Stimulated activated CD8-positive, alpha-beta memory T cell treated with anti-CD3 and anti-CD28 coated beads, Interleukin-4, amount 100 ng/mL, for 1 hour (primary cell): ENCODE measurements at regions not wholly inside any gene's neighbourhood (a gene's known extent, or its start where the extent isn't known, plus 50 kb on each side); places are given as distances from the start of the nearest gene placed in this dataset.

Experiments used
- DNase-seq, 2 donors: peaks; one replicate each; pipeline ENCODE4 v3.0.0-alpha.2; 2020; ENCODE audit warnings: low read depth in 2 of 2, low spot score in 1 of 2

GRCh38 chr15:66900586-66901310 is 164.7 kb upstream of the SMAD3 start:
- no peak for DNase-seq

- DNase-seq = no peak
Observed at GRCh38 chr15:66901336-66902100, 163.9 kb upstream of the SMAD3 start.

GRCh38 chr15:66905185-66905584 is 160.2 kb upstream of the SMAD3 start:
- DNase-seq = no peak

GRCh38 chr15:66905954-66906353 is 159.4 kb upstream of the SMAD3 start:
- DNase-seq = no peak

- no peak for DNase-seq
Observed at GRCh38 chr15:66906668-66907614, 158.5 kb upstream of the SMAD3 start.

GRCh38 chr15:66907826-66908743 is 157.3 kb upstream of the SMAD3 start:
- no peak for DNase-seq

- DNase-seq = no peak
Observed at GRCh38 chr15:66908744-66909095, 156.7 kb upstream of the SMAD3 start.

GRCh38 chr15:66909381-66909890 is 156.0 kb upstream of the SMAD3 start:
- DNase-seq = no peak

GRCh38 chr15:66911131-66911700 is 154.2 kb upstream of the SMAD3 start:
- no peak for DNase-seq

- no peak for DNase-seq
Observed at GRCh38 chr15:66912001-66912400, 153.4 kb upstream of the SMAD3 start.

GRCh38 chr15:66912441-66912840 is 153.0 kb upstream of the SMAD3 start:
- DNase-seq = no peak

GRCh38 chr15:66917904-66918448 is 147.4 kb upstream of the SMAD3 start:
- no peak for DNase-seq

GRCh38 chr15:66919421-66919820 is 146.0 kb upstream of the SMAD3 start:
- no peak for DNase-seq

- no peak for DNase-seq
Observed at GRCh38 chr15:66921319-66921915, 144.0 kb upstream of the SMAD3 start.

GRCh38 chr15:66922608-66923007 is 142.8 kb upstream of the SMAD3 start:
- no peak for DNase-seq

GRCh38 chr15:66923438-66923881 is 141.9 kb upstream of the SMAD3 start:
- DNase-seq = no peak

GRCh38 chr15:66924889-66925288 is 140.5 kb upstream of the SMAD3 start:
- no peak for DNase-seq

- DNase-seq = no peak
Observed at GRCh38 chr15:66925721-66926120, 139.7 kb upstream of the SMAD3 start.
